SK-N-SH (cell line): ENCODE measurements at regions not wholly inside any gene's neighbourhood (a gene's known extent, or its start where the extent isn't known, plus 50 kb on each side); places are given as distances from the start of the nearest gene placed in this dataset.

Experiments used
- CTCF ChIA-PET: fragments of 300-600, 350-600 bp; formaldehyde crosslinking; extraction: SDS; loops from one replicate; lab custom pipeline; 2021; lab: Yijun Ruan, JAX
- POLR2A ChIA-PET: fragments of 350-600 bp; sonication (Branson Sonifier 250); formaldehyde crosslinking; extraction: SDS; loops from one replicate; lab custom pipeline; 2020; ENCODE audit warnings: antibody characterized with exemption, inconsistent platforms; lab: Yijun Ruan, JAX
- DNase-seq: peaks from one replicate; pipeline ENCODE4 v3.0.0; 2012
- H2AFZ ChIP-seq: fragments of 200-600 bp; sonication (generic); 2 replicates; pipeline ENCODE4 v1.8.1; 2016; ENCODE audit warnings: antibody characterized with exemption, mild to moderate bottlenecking, low read depth
- H3F3A ChIP-seq: fragments of 200-600 bp; sonication (generic); replicated peaks from 2 replicates; pipeline ENCODE3; 2016; ENCODE audit warnings: antibody characterized with exemption, mild to moderate bottlenecking; ENCODE audit not compliant: insufficient read depth
- H3K27ac ChIP-seq, 2 experiments: fragments of 200-500 bp in 1 of 2; fragments of 200-600 bp in 1 of 2; sonication (Bioruptor generic) in 1 of 2; sonication (generic), shearing (Covaris generic) in 1 of 2; 2 replicates each; pipeline versions ENCODE4 v1.5.1 to v1.6.1; 2014 to 2016; ENCODE audit warnings: low read depth in 2 of 2, inconsistent platforms in 1 of 2, low read length in 1 of 2, mild to moderate bottlenecking in 1 of 2, mixed read lengths in 1 of 2
- H3K27me3 ChIP-seq: fragments of 200-600 bp; sonication (generic), shearing (Covaris generic); 2 replicates; pipeline ENCODE4 v1.6.1; 2016; ENCODE audit warnings: mixed run types; ENCODE audit not compliant: insufficient read depth
- H3K36me3 ChIP-seq, 2 experiments: fragments of 200-500 bp in 1 of 2; fragments of 200-600 bp in 1 of 2; sonication (Bioruptor generic) in 1 of 2; sonication (generic) in 1 of 2; replicated peaks in 1 of 2; 2 replicates each; pipeline versions ENCODE3 to v1.5.1; 2014 to 2016; ENCODE audit warnings: low read length in 1 of 2, mild to moderate bottlenecking in 1 of 2; ENCODE audit not compliant: insufficient read depth in 2 of 2, control insufficient read depth in 1 of 2
- H3K4me1 ChIP-seq, 2 experiments: fragments of 200-500 bp in 1 of 2; fragments of 200-600 bp in 1 of 2; sonication (Bioruptor generic) in 1 of 2; sonication (generic), shearing (Covaris generic) in 1 of 2; 2 replicates each; pipeline versions ENCODE4 v1.5.1 to v1.6.1; 2014 to 2016; ENCODE audit warnings: low read depth in 1 of 2, low read length in 1 of 2, mixed run types in 1 of 2; ENCODE audit not compliant: insufficient read depth in 2 of 2, control insufficient read depth in 1 of 2
- H3K4me2 ChIP-seq: fragments of 200-600 bp; sonication (generic), shearing (Covaris generic); 2 replicates; pipeline ENCODE4 v1.6.1; 2017; ENCODE audit warnings: mixed run types
- H3K4me3 ChIP-seq, 2 experiments: fragments of 200-500 bp in 1 of 2; fragments of 200-600 bp in 1 of 2; sonication (Bioruptor generic) in 1 of 2; sonication (generic), shearing (Covaris generic) in 1 of 2; 2 replicates each; pipeline versions ENCODE4 v1.5.1 to v1.8.1; 2014 to 2016; ENCODE audit warnings: low read depth in 2 of 2, inconsistent platforms in 1 of 2, low read length in 1 of 2, mild to moderate bottlenecking in 1 of 2, mixed read lengths in 1 of 2, moderate library complexity in 1 of 2
- H3K79me2 ChIP-seq: fragments of 200-600 bp; sonication (generic); 2 replicates; pipeline ENCODE4 v1.8.1; 2017; ENCODE audit warnings: mild to moderate bottlenecking; ENCODE audit not compliant: insufficient read depth
- H3K9ac ChIP-seq: fragments of 200-600 bp; sonication (generic); 2 replicates; pipeline ENCODE4 v1.6.1; 2017; ENCODE audit warnings: mixed run types
- H3K9me2 ChIP-seq: fragments of 200-600 bp; sonication (generic); 2 replicates; pipeline ENCODE4 v1.6.1; 2017; ENCODE audit warnings: mixed run types
- H3K9me3 ChIP-seq: fragments of 200-600 bp; sonication (generic); 2 replicates; pipeline ENCODE4 v1.6.1; 2017; ENCODE audit warnings: mixed run types, mild to moderate bottlenecking, moderate library complexity
- H4K20me1 ChIP-seq: fragments of 200-600 bp; sonication (generic); 2 replicates; pipeline ENCODE4 v1.6.1; 2017; ENCODE audit warnings: mild to moderate bottlenecking, mixed run types; ENCODE audit not compliant: insufficient read depth
- ELF1 ChIP-seq: IDR thresholded peaks from 2 replicates; pipeline ENCODE4 v1.4.0; 2012
- EP300 ChIP-seq, 2 experiments: IDR thresholded peaks; 2 replicates each; pipeline versions ENCODE4 v1.4.0 to v1.6.1; 2012; ENCODE audit warnings: borderline replicate concordance in 1 of 2, low read depth in 1 of 2, low read length in 1 of 2
- EZH2phosphoT487 ChIP-seq: fragments of 200-600 bp; sonication (generic); IDR thresholded peaks from 2 replicates; pipeline ENCODE4 v1.6.1; 2017; ENCODE audit warnings: low read depth, mixed run types, mild to moderate bottlenecking, antibody characterized with exemption, moderate library complexity, borderline replicate concordance
- FOSL2 ChIP-seq: IDR thresholded peaks from 2 replicates; pipeline ENCODE4 v1.4.0; 2012; ENCODE audit warnings: low read depth, mild to moderate bottlenecking, moderate library complexity, borderline replicate concordance
- FOXJ3 ChIP-seq: sonication (generic); formaldehyde crosslinking; IDR thresholded peaks from 2 replicates; pipeline ENCODE4 v1.5.1; 2020; ENCODE audit warnings: mild to moderate bottlenecking, missing genetic modification reagents
- GABPA ChIP-seq: IDR thresholded peaks from 2 replicates; pipeline ENCODE4 v1.4.0; 2012; ENCODE audit warnings: low read depth, mild to moderate bottlenecking
- JUND ChIP-seq: IDR thresholded peaks from 2 replicates; pipeline ENCODE4 v1.4.0; 2012
- NRF1 ChIP-seq: IDR thresholded peaks from 2 replicates; pipeline ENCODE4 v1.6.1; 2012; ENCODE audit warnings: low read depth, mild to moderate bottlenecking, low read length
- POLR2AphosphoS5 ChIP-seq: IDR thresholded peaks from 2 replicates; pipeline ENCODE4 v1.6.1; 2012; ENCODE audit warnings: low read depth, low read length
- RAD21 ChIP-seq: IDR thresholded peaks from 2 replicates; pipeline ENCODE4 v1.6.1; 2012; ENCODE audit warnings: mild to moderate bottlenecking, low read length
- TAF1 ChIP-seq: IDR thresholded peaks from 2 replicates; pipeline ENCODE4 v1.6.1; 2012; ENCODE audit warnings: low read depth, mild to moderate bottlenecking, low read length, moderate library complexity, borderline replicate concordance
- WGBS: methylation state at CpG from one replicate; pipeline ENCODE4 v1.1.6; 2017; ENCODE audit warnings: low lambda C conversion rate; 5-methylcytosine and 5-hydroxymethylcytosine counted together
- TF ChIP-seq, protein P1 (sequence below): IDR thresholded peaks from 2 replicates; pipeline ENCODE4; 2012
- TF ChIP-seq, protein P2 (sequence below): IDR thresholded peaks from 2 replicates; pipeline ENCODE4 v1.4.0; 2012; ENCODE audit warnings: low read depth, borderline replicate concordance
- TF ChIP-seq, protein P3 (sequence below): fragments of 150-350 bp; IDR thresholded peaks from 2 replicates; pipeline ENCODE4 v1.6.1; 2017; ENCODE audit warnings: antibody characterized with exemption, low read length, low read depth, borderline replicate concordance
- TF ChIP-seq, protein P4 (sequence below): IDR thresholded peaks from 2 replicates; pipeline ENCODE4 v1.4.0; 2012; ENCODE audit warnings: low read depth, borderline replicate concordance
- TF ChIP-seq, protein P5 (sequence below): fragments of 200-600 bp; sonication (generic); IDR thresholded peaks from 2 replicates; pipeline ENCODE4 v1.6.1; 2017; ENCODE audit warnings: antibody characterized with exemption, mild to moderate bottlenecking, moderate library complexity

DNA sequence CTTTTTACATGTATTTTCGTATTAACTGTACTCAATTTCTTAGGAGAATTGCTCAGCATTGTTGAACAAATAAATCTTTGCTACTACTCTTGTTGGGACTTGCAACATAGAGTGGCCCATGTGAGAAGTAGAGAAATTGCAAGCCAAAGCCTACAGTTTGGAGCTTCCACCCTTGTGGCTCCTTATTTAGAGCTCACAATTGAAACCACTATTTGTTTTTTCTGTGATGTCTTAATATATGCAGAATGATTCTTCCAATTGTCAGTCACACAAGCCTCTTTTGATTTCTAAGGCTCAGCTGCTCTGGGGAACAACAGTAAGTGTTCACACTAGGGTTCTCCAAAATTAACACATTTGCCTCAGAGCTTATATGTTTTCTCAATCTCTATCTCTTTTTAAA, 60.2 kb upstream of the GALNT13 start:
- H3K9me3 ChIP-seq: no peaks in the 10 kb centered on the region; the same call in 1 of the 2 replicates

DNA sequence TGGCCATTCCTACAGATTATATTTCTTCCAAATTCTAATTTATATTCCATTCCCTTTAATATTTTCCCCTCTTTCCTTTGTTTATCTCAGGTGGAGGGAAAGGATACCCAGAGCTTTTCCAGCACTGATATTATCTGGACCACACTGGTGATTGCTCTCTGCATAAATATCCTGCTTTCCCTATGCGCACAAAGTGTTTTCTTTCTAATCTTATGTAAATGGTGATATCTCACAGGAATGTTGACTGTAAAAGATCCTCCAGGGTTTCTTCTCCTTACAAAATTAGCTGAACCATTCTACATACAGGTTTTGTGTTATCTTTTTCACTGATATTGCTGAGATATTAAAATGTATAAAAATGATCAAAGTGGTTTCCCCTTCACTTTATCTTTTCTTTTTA, 59.1 kb upstream of the GALNT13 start:
- H2AFZ ChIP-seq: no peak overlapping the region
- no peaks in the 10 kb centered on the region; the same call in 1 of the 2 replicates for H3K9me3 ChIP-seq
- CTCF ChIA-PET: no interaction called here
- H3K36me3 ChIP-seq: no peaks in the 10 kb centered on the region
- H3K9me2 ChIP-seq: no peaks in the 10 kb centered on the region
- H3K27ac ChIP-seq: no peak overlapping the region
- DNase-seq: no peak
- H3K4me1 ChIP-seq: no peaks in the 10 kb centered on the region
- TF ChIP-seq, protein P1, sequence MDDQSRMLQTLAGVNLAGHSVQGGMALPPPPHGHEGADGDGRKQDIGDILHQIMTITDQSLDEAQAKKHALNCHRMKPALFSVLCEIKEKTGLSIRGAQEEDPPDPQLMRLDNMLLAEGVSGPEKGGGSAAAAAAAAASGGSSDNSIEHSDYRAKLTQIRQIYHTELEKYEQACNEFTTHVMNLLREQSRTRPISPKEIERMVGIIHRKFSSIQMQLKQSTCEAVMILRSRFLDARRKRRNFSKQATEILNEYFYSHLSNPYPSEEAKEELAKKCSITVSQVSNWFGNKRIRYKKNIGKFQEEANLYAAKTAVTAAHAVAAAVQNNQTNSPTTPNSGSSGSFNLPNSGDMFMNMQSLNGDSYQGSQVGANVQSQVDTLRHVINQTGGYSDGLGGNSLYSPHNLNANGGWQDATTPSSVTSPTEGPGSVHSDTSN: no peak
- no peak for TF ChIP-seq GABPA
- no peak for TF ChIP-seq EP300 (IDR thresholded peaks at IDR 0.05; ENCODE audit: borderline replicate concordance in 1 of 2, low read depth in 1 of 2, low read length in 1 of 2)
- TF ChIP-seq TAF1: no peak
- TF ChIP-seq, protein P2, sequence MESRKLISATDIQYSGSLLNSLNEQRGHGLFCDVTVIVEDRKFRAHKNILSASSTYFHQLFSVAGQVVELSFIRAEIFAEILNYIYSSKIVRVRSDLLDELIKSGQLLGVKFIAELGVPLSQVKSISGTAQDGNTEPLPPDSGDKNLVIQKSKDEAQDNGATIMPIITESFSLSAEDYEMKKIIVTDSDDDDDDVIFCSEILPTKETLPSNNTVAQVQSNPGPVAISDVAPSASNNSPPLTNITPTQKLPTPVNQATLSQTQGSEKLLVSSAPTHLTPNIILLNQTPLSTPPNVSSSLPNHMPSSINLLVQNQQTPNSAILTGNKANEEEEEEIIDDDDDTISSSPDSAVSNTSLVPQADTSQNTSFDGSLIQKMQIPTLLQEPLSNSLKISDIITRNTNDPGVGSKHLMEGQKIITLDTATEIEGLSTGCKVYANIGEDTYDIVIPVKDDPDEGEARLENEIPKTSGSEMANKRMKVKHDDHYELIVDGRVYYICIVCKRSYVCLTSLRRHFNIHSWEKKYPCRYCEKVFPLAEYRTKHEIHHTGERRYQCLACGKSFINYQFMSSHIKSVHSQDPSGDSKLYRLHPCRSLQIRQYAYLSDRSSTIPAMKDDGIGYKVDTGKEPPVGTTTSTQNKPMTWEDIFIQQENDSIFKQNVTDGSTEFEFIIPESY: no peak
- no peak for TF ChIP-seq FOXJ3 (CRISPR knock-in tag)
- no peak for TF ChIP-seq EZH2phosphoT487
- no peak for TF ChIP-seq FOSL2
- TF ChIP-seq ELF1: no peak
- TF ChIP-seq JUND: no peak
- TF ChIP-seq, protein P3, sequence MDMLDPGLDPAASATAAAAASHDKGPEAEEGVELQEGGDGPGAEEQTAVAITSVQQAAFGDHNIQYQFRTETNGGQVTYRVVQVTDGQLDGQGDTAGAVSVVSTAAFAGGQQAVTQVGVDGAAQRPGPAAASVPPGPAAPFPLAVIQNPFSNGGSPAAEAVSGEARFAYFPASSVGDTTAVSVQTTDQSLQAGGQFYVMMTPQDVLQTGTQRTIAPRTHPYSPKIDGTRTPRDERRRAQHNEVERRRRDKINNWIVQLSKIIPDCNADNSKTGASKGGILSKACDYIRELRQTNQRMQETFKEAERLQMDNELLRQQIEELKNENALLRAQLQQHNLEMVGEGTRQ: no peak
- TF ChIP-seq POLR2AphosphoS5: no peak
- TF ChIP-seq, protein P4, sequence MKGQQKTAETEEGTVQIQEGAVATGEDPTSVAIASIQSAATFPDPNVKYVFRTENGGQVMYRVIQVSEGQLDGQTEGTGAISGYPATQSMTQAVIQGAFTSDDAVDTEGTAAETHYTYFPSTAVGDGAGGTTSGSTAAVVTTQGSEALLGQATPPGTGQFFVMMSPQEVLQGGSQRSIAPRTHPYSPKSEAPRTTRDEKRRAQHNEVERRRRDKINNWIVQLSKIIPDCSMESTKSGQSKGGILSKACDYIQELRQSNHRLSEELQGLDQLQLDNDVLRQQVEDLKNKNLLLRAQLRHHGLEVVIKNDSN: no peak
- TF ChIP-seq NRF1: no peak
- TF ChIP-seq, protein P5, sequence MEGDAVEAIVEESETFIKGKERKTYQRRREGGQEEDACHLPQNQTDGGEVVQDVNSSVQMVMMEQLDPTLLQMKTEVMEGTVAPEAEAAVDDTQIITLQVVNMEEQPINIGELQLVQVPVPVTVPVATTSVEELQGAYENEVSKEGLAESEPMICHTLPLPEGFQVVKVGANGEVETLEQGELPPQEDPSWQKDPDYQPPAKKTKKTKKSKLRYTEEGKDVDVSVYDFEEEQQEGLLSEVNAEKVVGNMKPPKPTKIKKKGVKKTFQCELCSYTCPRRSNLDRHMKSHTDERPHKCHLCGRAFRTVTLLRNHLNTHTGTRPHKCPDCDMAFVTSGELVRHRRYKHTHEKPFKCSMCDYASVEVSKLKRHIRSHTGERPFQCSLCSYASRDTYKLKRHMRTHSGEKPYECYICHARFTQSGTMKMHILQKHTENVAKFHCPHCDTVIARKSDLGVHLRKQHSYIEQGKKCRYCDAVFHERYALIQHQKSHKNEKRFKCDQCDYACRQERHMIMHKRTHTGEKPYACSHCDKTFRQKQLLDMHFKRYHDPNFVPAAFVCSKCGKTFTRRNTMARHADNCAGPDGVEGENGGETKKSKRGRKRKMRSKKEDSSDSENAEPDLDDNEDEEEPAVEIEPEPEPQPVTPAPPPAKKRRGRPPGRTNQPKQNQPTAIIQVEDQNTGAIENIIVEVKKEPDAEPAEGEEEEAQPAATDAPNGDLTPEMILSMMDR: no peak
- TF ChIP-seq, all 33 proteins: peak for 0
- Histone ChIP-seq H3F3A (no peaks in the 10 kb centered on the region), H3K27me3 (no peaks in the 10 kb centered on the region), H3K9ac (no peak overlapping the region), H4K20me1 (no peaks in the 10 kb centered on the region), H3K4me3 (no peak overlapping the region), H3K79me2 (no peaks in the 10 kb centered on the region), H3K4me2 (no peak overlapping the region)
- 100% methylated on average over 1 of the region's 1 CpG for WGBS
- POLR2A ChIA-PET: no interaction called here

More for the DNA sequence above, 60.2 kb upstream of the GALNT13 start:
- TF ChIP-seq TAF1 (no peak), GABPA (no peak), FOSL2 (no peak), EZH2phosphoT487 (no peak), RAD21 (no peak)
- TF ChIP-seq, protein P4: no peak
- Histone ChIP-seq H3K9me2 (no peaks in the 10 kb centered on the region), H2AFZ (no peak overlapping the region), H3K4me2 (no peak overlapping the region), H3F3A (no peaks in the 10 kb centered on the region), H3K4me3 (no peak overlapping the region), H3K27ac (no peak overlapping the region), H4K20me1 (no peaks in the 10 kb centered on the region), H3K79me2 (no peaks in the 10 kb centered on the region), H3K36me3 (no peaks in the 10 kb centered on the region), H3K27me3 (no peaks in the 10 kb centered on the region), H3K4me1 (no peaks in the 10 kb centered on the region), H3K9ac (no peak overlapping the region)
- WGBS: 11% methylated on average over 1 of the region's 1 CpG
- ChIA-PET POLR2A (no interaction called here), CTCF (no interaction called here)
- DNase-seq: no peak
